GM23248 (cell line): ENCODE measurements at regions not wholly inside any gene's neighbourhood (a gene's known extent, or its start where the extent isn't known, plus 50 kb on each side); places are given as distances from the start of the nearest gene placed in this dataset.

Source experiments
- DNase-seq: peaks from one replicate; pipeline ENCODE4 v3.0.0-alpha.2; 2015
- H2AFZ ChIP-seq: fragments of 200-600 bp; sonication (generic); 2 replicates; pipeline ENCODE4 v1.6.1; 2016; ENCODE audit warnings: antibody characterized with exemption
- H3F3A ChIP-seq: fragments of 200-600 bp; sonication (generic); 2 replicates; pipeline ENCODE4 v1.6.1; 2016; ENCODE audit warnings: mild to moderate bottlenecking, antibody characterized with exemption, mixed run types; ENCODE audit not compliant: insufficient read depth
- H3K27ac ChIP-seq: fragments of 200-600 bp; sonication (generic); 2 replicates; pipeline ENCODE4 v1.5.1; 2016; ENCODE audit warnings: mild to moderate bottlenecking
- H3K27me3 ChIP-seq: fragments of 200-600 bp; sonication (generic); replicated peaks from 2 replicates; pipeline ENCODE4 v1.6.1; 2016; ENCODE audit warnings: mild to moderate bottlenecking; ENCODE audit not compliant: insufficient read depth
- H3K36me3 ChIP-seq: fragments of 200-600 bp; sonication (generic); 2 replicates; pipeline ENCODE4 v1.6.1; 2016; ENCODE audit warnings: low read depth, mild to moderate bottlenecking
- H3K4me1 ChIP-seq: fragments of 200-600 bp; sonication (generic); 2 replicates; pipeline ENCODE4 v1.6.1; 2016; ENCODE audit warnings: mild to moderate bottlenecking; ENCODE audit not compliant: insufficient read depth
- H3K4me2 ChIP-seq: fragments of 200-600 bp; sonication (generic); one replicate; pipeline ENCODE4 v1.6.1; 2016; ENCODE audit warnings: mild to moderate bottlenecking; ENCODE audit not compliant: unreplicated experiment
- H3K4me3 ChIP-seq: fragments of 200-600 bp; sonication (generic); 2 replicates; pipeline ENCODE4 v1.5.1; 2016; ENCODE audit warnings: mild to moderate bottlenecking
- H3K79me2 ChIP-seq: fragments of 200-600 bp; sonication (generic); 2 replicates; pipeline ENCODE4 v1.6.1; 2016; ENCODE audit warnings: mild to moderate bottlenecking; ENCODE audit not compliant: insufficient read depth
- H3K9ac ChIP-seq: fragments of 200-600 bp; sonication (generic); 2 replicates; pipeline ENCODE4 v1.6.1; 2016; ENCODE audit warnings: mild to moderate bottlenecking
- H3K9me2 ChIP-seq: fragments of 200-600 bp; sonication (generic); 2 replicates; pipeline ENCODE4 v1.6.1; 2016; ENCODE audit warnings: mixed run types, mild to moderate bottlenecking, moderate library complexity; ENCODE audit not compliant: insufficient read depth
- H3K9me3 ChIP-seq: fragments of 200-600 bp; sonication (generic); one replicate; pipeline ENCODE4 v1.6.1; 2017; ENCODE audit warnings: low read depth
- H4K20me1 ChIP-seq: fragments of 200-600 bp; sonication (generic); 2 replicates; pipeline ENCODE4 v1.6.0; 2016; ENCODE audit not compliant: insufficient read depth
- EZH2 ChIP-seq: fragments of 200-600 bp; sonication (generic); IDR thresholded peaks from 2 replicates; pipeline ENCODE4 v1.6.1; 2018; ENCODE audit warnings: antibody characterized with exemption, mild to moderate bottlenecking; ENCODE audit not compliant: insufficient read depth, poor library complexity, severe bottlenecking
- EZH2phosphoT487 ChIP-seq: fragments of 200-600 bp; sonication (generic); IDR thresholded peaks from 2 replicates; pipeline ENCODE4 v1.6.1; 2018; ENCODE audit warnings: antibody characterized with exemption, moderate library complexity, mild to moderate bottlenecking, low read depth; ENCODE audit not compliant: insufficient read depth
- WGBS, 2 experiments: methylation state at CpG; one replicate each; pipeline ENCODE4 v1.1.6; 2015 to 2017; ENCODE audit warnings: low lambda C conversion rate in 2 of 2, low coverage in 1 of 2; ENCODE audit errors: missing lambda C conversion rate in 2 of 2; 5-methylcytosine and 5-hydroxymethylcytosine counted together
- in situ Hi-C: fragments of 300-500 bp; cut with MboI; formaldehyde crosslinking; loops from 2 replicates; pipeline ENCODE4 v1.15.0; 2020

GRCh38 chr13:32877491-32877890 is 138.7 kb upstream of the KL start:
- no peaks in the 10 kb centered on the region for H3K9me3 ChIP-seq
- no peak for DNase-seq
- no peaks in the 10 kb centered on the region for H4K20me1 ChIP-seq
- TF ChIP-seq EZH2phosphoT487: no peak
- TF ChIP-seq EZH2: no peak
- no peaks in the 10 kb centered on the region for H3K79me2 ChIP-seq
- in situ Hi-C loops: no loop called here
- no peaks in the 10 kb centered on the region for H3K9me2 ChIP-seq
- no peak overlapping the region for H3K9ac ChIP-seq
- H3F3A ChIP-seq: peaks cover 25% of the 10 kb centered on the region
- H3K27me3 ChIP-seq: no peaks in the 10 kb centered on the region
- no peak overlapping the region for H2AFZ ChIP-seq
- H3K4me1 ChIP-seq: peaks cover 23% of the 10 kb centered on the region
- 87 to 89% methylated on average over 2 of the region's 2 CpGs for WGBS, 2 experiments
- H3K27ac ChIP-seq: no peak overlapping the region
- H3K4me3 ChIP-seq: no peak overlapping the region
- H3K36me3 ChIP-seq: no peaks in the 10 kb centered on the region
- no peak overlapping the region for H3K4me2 ChIP-seq

GRCh38 chr13:32878163-32878562 is 138.1 kb upstream of the KL start:
- Histone ChIP-seq H3K36me3 (no peaks in the 10 kb centered on the region), H3K4me2 (no peak overlapping the region), H3K4me3 (no peak overlapping the region), H2AFZ (no peak overlapping the region), H3K27ac (no peak overlapping the region), H3K79me2 (no peaks in the 10 kb centered on the region), H3K9me3 (no peaks in the 10 kb centered on the region), H3F3A (peaks cover 25% of the 10 kb centered on the region), H4K20me1 (no peaks in the 10 kb centered on the region), H3K9me2 (no peaks in the 10 kb centered on the region), H3K9ac (no peak overlapping the region), H3K4me1 (peaks cover 23% of the 10 kb centered on the region), H3K27me3 (no peaks in the 10 kb centered on the region)
- no peak for TF ChIP-seq EZH2
- TF ChIP-seq EZH2phosphoT487: no peak
- DNase-seq: peak; percentile 53
- 72 to 74% methylated on average over 4 of the region's 4 CpGs for WGBS, 2 experiments
- in situ Hi-C loops: no loop called here

- no peaks in the 10 kb centered on the region for H4K20me1 ChIP-seq
- H3K79me2 ChIP-seq: no peaks in the 10 kb centered on the region
- DNase-seq: no peak
- peak overlapping the region; percentile 47 for H2AFZ ChIP-seq
- H3K9me3 ChIP-seq: no peaks in the 10 kb centered on the region
- peak overlapping the region; percentile 61 for H3K27ac ChIP-seq
- no peak overlapping the region for H3K9ac ChIP-seq
- peaks cover 25% of the 10 kb centered on the region for H3F3A ChIP-seq
- H3K27me3 ChIP-seq: no peaks in the 10 kb centered on the region
- H3K4me2 ChIP-seq: peak overlapping the region; percentile 50
- H3K9me2 ChIP-seq: no peaks in the 10 kb centered on the region
- peaks cover 23% of the 10 kb centered on the region for H3K4me1 ChIP-seq
- WGBS, 2 experiments: 30 to 33% methylated on average over 3 of the region's 3 CpGs
- in situ Hi-C loops: no loop called here
- no peak for TF ChIP-seq EZH2phosphoT487
- no peak for TF ChIP-seq EZH2
- no peaks in the 10 kb centered on the region for H3K36me3 ChIP-seq
- H3K4me3 ChIP-seq: peak overlapping the region; percentile 46
Measured at GRCh38 chr13:32880636-32881035, 135.6 kb upstream of the KL start.

GRCh38 chr13:32881074-32881776 is 135.0 kb upstream of the KL start:
- H2AFZ ChIP-seq: peak overlapping the region; percentile 47
- H3F3A ChIP-seq: peaks cover 25% of the 10 kb centered on the region
- no peaks in the 10 kb centered on the region for H3K27me3 ChIP-seq
- in situ Hi-C loops: no loop called here
- H3K27ac ChIP-seq: peak overlapping the region; percentile 61
- H4K20me1 ChIP-seq: no peaks in the 10 kb centered on the region
- no peaks in the 10 kb centered on the region for H3K9me2 ChIP-seq
- no peaks in the 10 kb centered on the region for H3K79me2 ChIP-seq
- no peak overlapping the region for H3K4me2 ChIP-seq
- DNase-seq: peak; percentile 93
- TF ChIP-seq EZH2phosphoT487: no peak
- no peak for TF ChIP-seq EZH2
- no peaks in the 10 kb centered on the region for H3K9me3 ChIP-seq
- H3K36me3 ChIP-seq: no peaks in the 10 kb centered on the region
- peaks cover 23% of the 10 kb centered on the region for H3K4me1 ChIP-seq
- 48 to 50% methylated on average over 2 of the region's 2 CpGs for WGBS, 2 experiments
- peak overlapping the region; percentile 46; the same call in 1 of the 2 replicates for H3K4me3 ChIP-seq
- no peak overlapping the region for H3K9ac ChIP-seq

- H2AFZ ChIP-seq: no peak overlapping the region
- no peak overlapping the region for H3K4me2 ChIP-seq
- H3K9me2 ChIP-seq: no peaks in the 10 kb centered on the region
- H3K27me3 ChIP-seq: no peaks in the 10 kb centered on the region
- no peaks in the 10 kb centered on the region for H3K9me3 ChIP-seq
- no peaks in the 10 kb centered on the region for H3K79me2 ChIP-seq
- no peak overlapping the region for H3K4me3 ChIP-seq
- no peak for TF ChIP-seq EZH2phosphoT487
- no peak for TF ChIP-seq EZH2
- peaks cover 25% of the 10 kb centered on the region for H3F3A ChIP-seq
- no peaks in the 10 kb centered on the region for H4K20me1 ChIP-seq
- WGBS, 2 experiments: 78 to 85% methylated on average over 2 of the region's 2 CpGs
- H3K36me3 ChIP-seq: no peaks in the 10 kb centered on the region
- no peak overlapping the region for H3K9ac ChIP-seq
- no peak for DNase-seq
- no peak overlapping the region for H3K27ac ChIP-seq
- in situ Hi-C loops: no loop called here
- peaks cover 23% of the 10 kb centered on the region for H3K4me1 ChIP-seq
Measured at GRCh38 chr13:32881777-32882145, 134.5 kb upstream of the KL start.
